ENCODE measurements at regions not wholly inside any gene's neighbourhood (a gene's known extent, or its start where the extent isn't known, plus 50 kb on each side); places are given as distances from the start of the nearest gene placed in this dataset.

- H2AFZ ChIP-seq (ENCODE audit: low read length): no peak overlapping the region
- H3K27me3 ChIP-seq (ENCODE audit: insufficient read depth, low read length): no peaks in the 10 kb centered on the region
- H3K4me2 ChIP-seq (ENCODE audit: low read length): no peak overlapping the region
- H3K79me2 ChIP-seq (ENCODE audit: insufficient read depth, low read length): no peaks in the 10 kb centered on the region
- H3F3A ChIP-seq (ENCODE audit: insufficient read depth, low read length): no peaks in the 10 kb centered on the region
- no peak overlapping the region for H3K9ac ChIP-seq (ENCODE audit: low read length)
- no peak overlapping the region for H3K4me3 ChIP-seq (ENCODE audit: low read depth, low read length, poor library complexity, severe bottlenecking)
- no peak for TF ChIP-seq EZH2 (IDR thresholded peaks at IDR 0.05; ENCODE audit: borderline replicate concordance, low read length)
- TF ChIP-seq, protein P1, sequence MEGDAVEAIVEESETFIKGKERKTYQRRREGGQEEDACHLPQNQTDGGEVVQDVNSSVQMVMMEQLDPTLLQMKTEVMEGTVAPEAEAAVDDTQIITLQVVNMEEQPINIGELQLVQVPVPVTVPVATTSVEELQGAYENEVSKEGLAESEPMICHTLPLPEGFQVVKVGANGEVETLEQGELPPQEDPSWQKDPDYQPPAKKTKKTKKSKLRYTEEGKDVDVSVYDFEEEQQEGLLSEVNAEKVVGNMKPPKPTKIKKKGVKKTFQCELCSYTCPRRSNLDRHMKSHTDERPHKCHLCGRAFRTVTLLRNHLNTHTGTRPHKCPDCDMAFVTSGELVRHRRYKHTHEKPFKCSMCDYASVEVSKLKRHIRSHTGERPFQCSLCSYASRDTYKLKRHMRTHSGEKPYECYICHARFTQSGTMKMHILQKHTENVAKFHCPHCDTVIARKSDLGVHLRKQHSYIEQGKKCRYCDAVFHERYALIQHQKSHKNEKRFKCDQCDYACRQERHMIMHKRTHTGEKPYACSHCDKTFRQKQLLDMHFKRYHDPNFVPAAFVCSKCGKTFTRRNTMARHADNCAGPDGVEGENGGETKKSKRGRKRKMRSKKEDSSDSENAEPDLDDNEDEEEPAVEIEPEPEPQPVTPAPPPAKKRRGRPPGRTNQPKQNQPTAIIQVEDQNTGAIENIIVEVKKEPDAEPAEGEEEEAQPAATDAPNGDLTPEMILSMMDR (IDR thresholded peaks at IDR 0.05; ENCODE audit: low read length): no peak
- no peaks in the 10 kb centered on the region for H4K20me1 ChIP-seq (ENCODE audit: insufficient read depth, low read length)
- H3K4me1 ChIP-seq (ENCODE audit: insufficient read depth, low read length, severe bottlenecking): no peaks in the 10 kb centered on the region
- H3K36me3 ChIP-seq (ENCODE audit: insufficient read depth, low read length): no peaks in the 10 kb centered on the region
- H3K9me2 ChIP-seq (ENCODE audit: low read depth, low read length): no peaks in the 10 kb centered on the region
- H3K9me3 ChIP-seq (ENCODE audit: low read length): no peaks in the 10 kb centered on the region
- H3K27ac ChIP-seq (ENCODE audit: low read depth, low read length, poor library complexity, severe bottlenecking): no peak overlapping the region
These were observed 811.3 kb downstream of the DHX35 start for GRCh38 chr20:39773380-39774000.

GRCh38 chr20:39767352-39767751, 805.2 kb downstream of the DHX35 start:
- TF ChIP-seq, protein P1 (IDR thresholded peaks at IDR 0.05; ENCODE audit: low read length): no peak
- TF ChIP-seq EZH2 (IDR thresholded peaks at IDR 0.05; ENCODE audit: borderline replicate concordance, low read length): no peak
- H3F3A ChIP-seq (ENCODE audit: insufficient read depth, low read length): no peaks in the 10 kb centered on the region
- no peaks in the 10 kb centered on the region for H3K79me2 ChIP-seq (ENCODE audit: insufficient read depth, low read length)
- H3K9ac ChIP-seq (ENCODE audit: low read length): no peak overlapping the region
- H3K4me1 ChIP-seq (ENCODE audit: insufficient read depth, low read length, severe bottlenecking): no peaks in the 10 kb centered on the region
- no peaks in the 10 kb centered on the region for H3K27me3 ChIP-seq (ENCODE audit: insufficient read depth, low read length)
- no peak overlapping the region for H3K4me3 ChIP-seq (ENCODE audit: low read depth, low read length, poor library complexity, severe bottlenecking)
- H2AFZ ChIP-seq (ENCODE audit: low read length): no peak overlapping the region
- H3K36me3 ChIP-seq (ENCODE audit: insufficient read depth, low read length): no peaks in the 10 kb centered on the region
- no peaks in the 10 kb centered on the region for H3K9me2 ChIP-seq (ENCODE audit: low read depth, low read length)
- no peaks in the 10 kb centered on the region for H4K20me1 ChIP-seq (ENCODE audit: insufficient read depth, low read length)
- no peaks in the 10 kb centered on the region for H3K9me3 ChIP-seq (ENCODE audit: low read length)
- no peak overlapping the region for H3K27ac ChIP-seq (ENCODE audit: low read depth, low read length, poor library complexity, severe bottlenecking)
- no peak overlapping the region for H3K4me2 ChIP-seq (ENCODE audit: low read length)

GRCh38 chr20:39766333-39766732, 804.2 kb downstream of the DHX35 start:
- H3K9me2 ChIP-seq (ENCODE audit: low read depth, low read length): no peaks in the 10 kb centered on the region
- no peaks in the 10 kb centered on the region for H3F3A ChIP-seq (ENCODE audit: insufficient read depth, low read length)
- H3K9ac ChIP-seq (ENCODE audit: low read length): no peak overlapping the region
- H3K4me2 ChIP-seq (ENCODE audit: low read length): no peak overlapping the region
- H3K79me2 ChIP-seq (ENCODE audit: insufficient read depth, low read length): no peaks in the 10 kb centered on the region
- no peak for TF ChIP-seq EZH2 (IDR thresholded peaks at IDR 0.05; ENCODE audit: borderline replicate concordance, low read length)
- TF ChIP-seq, protein P1 (IDR thresholded peaks at IDR 0.05; ENCODE audit: low read length): no peak
- H3K9me3 ChIP-seq (ENCODE audit: low read length): no peaks in the 10 kb centered on the region
- H3K27ac ChIP-seq (ENCODE audit: low read depth, low read length, poor library complexity, severe bottlenecking): no peak overlapping the region
- H3K4me1 ChIP-seq (ENCODE audit: insufficient read depth, low read length, severe bottlenecking): no peaks in the 10 kb centered on the region
- H4K20me1 ChIP-seq (ENCODE audit: insufficient read depth, low read length): no peaks in the 10 kb centered on the region
- no peaks in the 10 kb centered on the region for H3K36me3 ChIP-seq (ENCODE audit: insufficient read depth, low read length)
- no peak overlapping the region for H3K4me3 ChIP-seq (ENCODE audit: low read depth, low read length, poor library complexity, severe bottlenecking)
- H2AFZ ChIP-seq (ENCODE audit: low read length): no peak overlapping the region
- H3K27me3 ChIP-seq (ENCODE audit: insufficient read depth, low read length): no peaks in the 10 kb centered on the region
